Body of pancreas (tissue), 4 donors: ENCODE measurements at regions not wholly inside any gene's neighbourhood (a gene's known extent, or its start where the extent isn't known, plus 50 kb on each side); places are given as distances from the start of the nearest gene placed in this dataset.

Experiments
- POLR2A ChIP-seq, 3 donors: fragments of 450-650 bp; IDR thresholded peaks; one replicate each; pipeline ENCODE4 v1.6.1; 2016; ENCODE audit warnings: antibody characterized with exemption in 3 of 3, mild to moderate bottlenecking in 2 of 3
- TF ChIP-seq, protein P1 (sequence below), 7 experiments: fragments of 450-650 bp in 4 of 7; fragments of 200-600 bp in 3 of 7; sonication (generic) in 3 of 7; IDR thresholded peaks; one replicate each; pipeline ENCODE4 v1.5.1; 2016 to 2019; ENCODE audit warnings: antibody characterized with exemption in 7 of 7

DNA sequence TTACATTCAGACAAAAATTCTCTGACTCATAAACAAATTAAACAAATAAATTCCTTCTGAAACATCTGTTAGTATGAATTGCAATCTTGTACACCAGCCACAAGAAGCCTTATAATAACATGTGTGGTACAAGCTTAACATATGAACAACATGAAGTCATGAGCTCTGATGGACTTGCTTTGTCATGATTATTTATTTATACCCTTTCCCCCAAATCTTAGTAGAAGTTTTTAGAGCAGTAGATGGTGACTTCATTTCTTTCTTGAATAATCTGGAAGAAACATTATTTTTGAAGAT is 633.4 kb downstream of the EPHA3 start:
- TF ChIP-seq, protein P1, sequence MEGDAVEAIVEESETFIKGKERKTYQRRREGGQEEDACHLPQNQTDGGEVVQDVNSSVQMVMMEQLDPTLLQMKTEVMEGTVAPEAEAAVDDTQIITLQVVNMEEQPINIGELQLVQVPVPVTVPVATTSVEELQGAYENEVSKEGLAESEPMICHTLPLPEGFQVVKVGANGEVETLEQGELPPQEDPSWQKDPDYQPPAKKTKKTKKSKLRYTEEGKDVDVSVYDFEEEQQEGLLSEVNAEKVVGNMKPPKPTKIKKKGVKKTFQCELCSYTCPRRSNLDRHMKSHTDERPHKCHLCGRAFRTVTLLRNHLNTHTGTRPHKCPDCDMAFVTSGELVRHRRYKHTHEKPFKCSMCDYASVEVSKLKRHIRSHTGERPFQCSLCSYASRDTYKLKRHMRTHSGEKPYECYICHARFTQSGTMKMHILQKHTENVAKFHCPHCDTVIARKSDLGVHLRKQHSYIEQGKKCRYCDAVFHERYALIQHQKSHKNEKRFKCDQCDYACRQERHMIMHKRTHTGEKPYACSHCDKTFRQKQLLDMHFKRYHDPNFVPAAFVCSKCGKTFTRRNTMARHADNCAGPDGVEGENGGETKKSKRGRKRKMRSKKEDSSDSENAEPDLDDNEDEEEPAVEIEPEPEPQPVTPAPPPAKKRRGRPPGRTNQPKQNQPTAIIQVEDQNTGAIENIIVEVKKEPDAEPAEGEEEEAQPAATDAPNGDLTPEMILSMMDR (IDR thresholded peaks at IDR 0.05) = no peak
- no peak for TF ChIP-seq POLR2A (IDR thresholded peaks at IDR 0.05)
